ENCODE measurements at regions not wholly inside any gene's neighbourhood (a gene's known extent, or its start where the extent isn't known, plus 50 kb on each side); places are given as distances from the start of the nearest gene placed in this dataset.

GRCh38 chr18:56108478-56109367, 520.7 kb upstream of the TCF4 start:
- Histone ChIP-seq H3K36me3 (ENCODE audit: insufficient read depth, low read length) (no peaks in the 10 kb centered on the region), H3K4me1 (ENCODE audit: insufficient read depth, low read length) (no peaks in the 10 kb centered on the region), H3K9me3 (ENCODE audit: control insufficient read depth in 1 of 2, low read length in 2 of 2) (no peaks in the 10 kb centered on the region), H3K27me3 (ENCODE audit: insufficient read depth, low read length) (no peaks in the 10 kb centered on the region), H3K4me3 (ENCODE audit: low read length in 2 of 2) (no peak overlapping the region), H3K27ac (ENCODE audit: low read depth, low read length) (no peak overlapping the region)
- peaks cover 0 to 27% (median 8%) of the 10 kb centered on the region in 8 donors for H3K9me3 Mint-ChIP-seq
- no peak overlapping the region for H3K27ac Mint-ChIP-seq
- no peak for DNase-seq
- no peaks in the 10 kb centered on the region for H3K27me3 Mint-ChIP-seq
- no peak overlapping the region for H3K4me3 Mint-ChIP-seq
- intact Hi-C loops (cut with micrococcal nuclease) = no loop called here
- no peaks in the 10 kb centered on the region for H3K4me1 Mint-ChIP-seq
- CTCF ChIA-PET (ENCODE audit: partially characterized antibody) = no interaction called here
- POLR2A ChIA-PET (ENCODE audit: partially characterized antibody) = no interaction called here
- no peaks in the 10 kb centered on the region for H3K36me3 Mint-ChIP-seq

- H3K27ac ChIP-seq (ENCODE audit: low read depth, low read length) = no peak overlapping the region
- H3K36me3 ChIP-seq (ENCODE audit: insufficient read depth, low read length) = no peaks in the 10 kb centered on the region
- H3K27me3 ChIP-seq (ENCODE audit: insufficient read depth, low read length) = no peaks in the 10 kb centered on the region
- Mint-ChIP-seq H3K4me1 (no peaks in the 10 kb centered on the region), H3K36me3 (no peaks in the 10 kb centered on the region), H3K4me3 (no peak overlapping the region), H3K27me3 (no peaks in the 10 kb centered on the region), H3K27ac (no peak overlapping the region), H3K9me3 (peaks cover 3 to 33% (median 15%) of the 10 kb centered on the region in 8 donors)
- CTCF ChIA-PET (ENCODE audit: partially characterized antibody) = no interaction called here
- no peaks in the 10 kb centered on the region for H3K4me1 ChIP-seq (ENCODE audit: insufficient read depth, low read length)
- POLR2A ChIA-PET (ENCODE audit: partially characterized antibody) = no interaction called here
- no peaks in the 10 kb centered on the region for H3K9me3 ChIP-seq (ENCODE audit: control insufficient read depth in 1 of 2, low read length in 2 of 2)
- no peak overlapping the region for H3K4me3 ChIP-seq (ENCODE audit: low read length in 2 of 2)
- DNase-seq = no peak
- intact Hi-C loops (cut with micrococcal nuclease) = no loop called here
Measured at GRCh38 chr18:56107821-56108477, 520.0 kb upstream of the TCF4 start.

GRCh38 chr18:56100090-56100722, 512.2 kb upstream of the TCF4 start:
- Mint-ChIP-seq H3K4me1 (no peaks in the 10 kb centered on the region), H3K27me3 (no peaks in the 10 kb centered on the region), H3K9me3 (peaks cover 3 to 20% (median 8%) of the 10 kb centered on the region in 8 donors), H3K36me3 (no peaks in the 10 kb centered on the region), H3K4me3 (no peak overlapping the region), H3K27ac (no peak overlapping the region)
- Histone ChIP-seq H3K4me1 (ENCODE audit: insufficient read depth, low read length) (no peaks in the 10 kb centered on the region), H3K27ac (ENCODE audit: low read depth, low read length) (no peak overlapping the region), H3K9me3 (ENCODE audit: control insufficient read depth in 1 of 2, low read length in 2 of 2) (no peaks in the 10 kb centered on the region), H3K27me3 (ENCODE audit: insufficient read depth, low read length) (no peaks in the 10 kb centered on the region), H3K36me3 (ENCODE audit: insufficient read depth, low read length) (no peaks in the 10 kb centered on the region), H3K4me3 (ENCODE audit: low read length in 2 of 2) (no peak overlapping the region)
- CTCF ChIA-PET (ENCODE audit: partially characterized antibody) = no interaction called here
- intact Hi-C loops (cut with micrococcal nuclease) = no loop called here
- no peak for DNase-seq
- POLR2A ChIA-PET (ENCODE audit: partially characterized antibody) = no interaction called here

GRCh38 chr18:56097621-56098020, 509.6 kb upstream of the TCF4 start:
- Mint-ChIP-seq H3K36me3 (no peaks in the 10 kb centered on the region), H3K27ac (no peak overlapping the region), H3K4me1 (no peaks in the 10 kb centered on the region), H3K27me3 (no peaks in the 10 kb centered on the region), H3K9me3 (peaks cover 0 to 13% (median 5%) of the 10 kb centered on the region in 8 donors), H3K4me3 (no peak overlapping the region)
- no peaks in the 10 kb centered on the region for H3K36me3 ChIP-seq (ENCODE audit: insufficient read depth, low read length)
- no peaks in the 10 kb centered on the region for H3K27me3 ChIP-seq (ENCODE audit: insufficient read depth, low read length)
- no peaks in the 10 kb centered on the region for H3K4me1 ChIP-seq (ENCODE audit: insufficient read depth, low read length)
- no peaks in the 10 kb centered on the region for H3K9me3 ChIP-seq (ENCODE audit: control insufficient read depth in 1 of 2, low read length in 2 of 2)
- intact Hi-C loops (cut with micrococcal nuclease) = no loop called here
- H3K4me3 ChIP-seq (ENCODE audit: low read length in 2 of 2) = no peak overlapping the region
- POLR2A ChIA-PET (ENCODE audit: partially characterized antibody) = no interaction called here
- no peak for DNase-seq
- no peak overlapping the region for H3K27ac ChIP-seq (ENCODE audit: low read depth, low read length)
- CTCF ChIA-PET (ENCODE audit: partially characterized antibody) = no interaction called here

- Histone ChIP-seq H3K9me3 (ENCODE audit: control insufficient read depth in 1 of 2, low read length in 2 of 2) (no peaks in the 10 kb centered on the region), H3K27ac (ENCODE audit: low read depth, low read length) (no peak overlapping the region), H3K4me1 (ENCODE audit: insufficient read depth, low read length) (no peaks in the 10 kb centered on the region), H3K4me3 (ENCODE audit: low read length in 2 of 2) (no peak overlapping the region), H3K27me3 (ENCODE audit: insufficient read depth, low read length) (no peaks in the 10 kb centered on the region), H3K36me3 (ENCODE audit: insufficient read depth, low read length) (no peaks in the 10 kb centered on the region)
- Mint-ChIP-seq H3K27me3 (no peaks in the 10 kb centered on the region), H3K4me1 (no peaks in the 10 kb centered on the region), H3K4me3 (no peak overlapping the region), H3K27ac (no peak overlapping the region), H3K36me3 (no peaks in the 10 kb centered on the region), H3K9me3 (peaks cover 0 to 12% (median 5%) of the 10 kb centered on the region in 8 donors)
- ChIA-PET POLR2A (ENCODE audit: partially characterized antibody) (no interaction called here), CTCF (ENCODE audit: partially characterized antibody) (no interaction called here)
- no peak for DNase-seq
- intact Hi-C loops (cut with micrococcal nuclease) = no loop called here
Measured at GRCh38 chr18:56096861-56097260, 508.9 kb upstream of the TCF4 start.

GRCh38 chr18:56089612-56090258, 501.7 kb upstream of the TCF4 start:
- Histone ChIP-seq H3K9me3 (ENCODE audit: control insufficient read depth in 1 of 2, low read length in 2 of 2) (no peaks in the 10 kb centered on the region), H3K36me3 (ENCODE audit: insufficient read depth, low read length) (no peaks in the 10 kb centered on the region), H3K4me1 (ENCODE audit: insufficient read depth, low read length) (no peaks in the 10 kb centered on the region), H3K4me3 (ENCODE audit: low read length in 2 of 2) (no peak overlapping the region), H3K27me3 (ENCODE audit: insufficient read depth, low read length) (no peaks in the 10 kb centered on the region), H3K27ac (ENCODE audit: low read depth, low read length) (no peak overlapping the region)
- no peaks in the 10 kb centered on the region for H3K4me1 Mint-ChIP-seq
- DNase-seq = no peak
- H3K36me3 Mint-ChIP-seq = no peaks in the 10 kb centered on the region
- no peak overlapping the region for H3K27ac Mint-ChIP-seq
- no peaks in the 10 kb centered on the region for H3K27me3 Mint-ChIP-seq
- no peak overlapping the region for H3K4me3 Mint-ChIP-seq
- CTCF ChIA-PET (ENCODE audit: partially characterized antibody) = no interaction called here
- peaks cover 3 to 11% (median 4%) of the 10 kb centered on the region in 8 donors for H3K9me3 Mint-ChIP-seq
- intact Hi-C loops (cut with micrococcal nuclease) = no loop called here
- POLR2A ChIA-PET (ENCODE audit: partially characterized antibody) = no interaction called here

GRCh38 chr18:56086786-56087185, 498.8 kb upstream of the TCF4 start:
- H3K27me3 ChIP-seq (ENCODE audit: insufficient read depth, low read length) = no peaks in the 10 kb centered on the region
- H3K27ac Mint-ChIP-seq = no peak overlapping the region
- no peak overlapping the region for H3K4me3 Mint-ChIP-seq
- no peak for DNase-seq
- H3K4me3 ChIP-seq (ENCODE audit: low read length in 2 of 2) = no peak overlapping the region
- no peaks in the 10 kb centered on the region for H3K4me1 Mint-ChIP-seq
- peaks cover 2 to 10% (median 6%) of the 10 kb centered on the region in 8 donors for H3K9me3 Mint-ChIP-seq
- H3K27me3 Mint-ChIP-seq = no peaks in the 10 kb centered on the region
- H3K4me1 ChIP-seq (ENCODE audit: insufficient read depth, low read length) = no peaks in the 10 kb centered on the region
- H3K9me3 ChIP-seq (ENCODE audit: control insufficient read depth in 1 of 2, low read length in 2 of 2) = no peaks in the 10 kb centered on the region
- ChIA-PET CTCF (ENCODE audit: partially characterized antibody) (no interaction called here), POLR2A (ENCODE audit: partially characterized antibody) (no interaction called here)
- intact Hi-C loops (cut with micrococcal nuclease) = no loop called here
- H3K36me3 Mint-ChIP-seq = no peaks in the 10 kb centered on the region
- H3K27ac ChIP-seq (ENCODE audit: low read depth, low read length) = no peak overlapping the region
- no peaks in the 10 kb centered on the region for H3K36me3 ChIP-seq (ENCODE audit: insufficient read depth, low read length)
